Neural progenitor cell (in vitro differentiated cells): ENCODE measurements at regions not wholly inside any gene's neighbourhood (a gene's known extent, or its start where the extent isn't known, plus 50 kb on each side); places are given as distances from the start of the nearest gene placed in this dataset.

Experiments used
- CTCF ChIP-seq: fragments of 200-600 bp; sonication (generic); IDR thresholded peaks from 2 replicates; pipeline ENCODE4 v1.5.1; 2017; ENCODE audit warnings: antibody characterized with exemption, mild to moderate bottlenecking
- EZH2 ChIP-seq: fragments of 200-600 bp; sonication (generic); IDR thresholded peaks from 2 replicates; pipeline ENCODE4 v1.6.1; 2017; ENCODE audit warnings: antibody characterized with exemption, mild to moderate bottlenecking, moderate library complexity
- EZH2phosphoT487 ChIP-seq: fragments of 200-600 bp; sonication (generic); IDR thresholded peaks from 2 replicates; pipeline ENCODE4 v1.6.1; 2017; ENCODE audit warnings: antibody characterized with exemption

- TF ChIP-seq EZH2 (no peak), CTCF (no peak), EZH2phosphoT487 (no peak)
Observed at GRCh38 chr10:111179514-111179913, 102.7 kb downstream of the ADRA2A start.
